ENCODE measurements at regions not wholly inside any gene's neighbourhood (a gene's known extent, or its start where the extent isn't known, plus 50 kb on each side); places are given as distances from the start of the nearest gene placed in this dataset.

- no peak overlapping the region for H3K4me3 ChIP-seq (ENCODE audit: low read depth in 1 of 2, low read length in 2 of 2)
- H3K27ac ChIP-seq (ENCODE audit: low read depth, low read length): no peak overlapping the region
- H3K36me3 ChIP-seq (ENCODE audit: control insufficient read depth in 1 of 2, insufficient read depth in 2 of 2, low read length in 2 of 2): no peaks in the 10 kb centered on the region
- H3K27me3 ChIP-seq (ENCODE audit: control insufficient read depth in 1 of 2, insufficient read depth in 2 of 2, low read length in 2 of 2): no peaks in the 10 kb centered on the region
- no peaks in the 10 kb centered on the region for H3K9me3 ChIP-seq (ENCODE audit: control insufficient read depth in 1 of 2, low read length in 2 of 2)
- no peak overlapping the region for H3K9ac ChIP-seq (ENCODE audit: low read depth in 1 of 2, low read length in 2 of 2)
- H3K4me1 ChIP-seq (ENCODE audit: control insufficient read depth in 1 of 2, insufficient read depth in 2 of 2, low read length in 2 of 2): no peaks in the 10 kb centered on the region
These were observed 375.1 kb upstream of the ZP4 start for GRCh38 chr1:238265866-238266265.

GRCh38 chr1:238264951-238265350 lies 374.2 kb upstream of the ZP4 start:
- no peaks in the 10 kb centered on the region for H3K9me3 ChIP-seq (ENCODE audit: control insufficient read depth in 1 of 2, low read length in 2 of 2)
- H3K27ac ChIP-seq (ENCODE audit: low read depth, low read length): no peak overlapping the region
- no peak overlapping the region for H3K4me3 ChIP-seq (ENCODE audit: low read depth in 1 of 2, low read length in 2 of 2)
- H3K36me3 ChIP-seq (ENCODE audit: control insufficient read depth in 1 of 2, insufficient read depth in 2 of 2, low read length in 2 of 2): no peaks in the 10 kb centered on the region
- no peaks in the 10 kb centered on the region for H3K4me1 ChIP-seq (ENCODE audit: control insufficient read depth in 1 of 2, insufficient read depth in 2 of 2, low read length in 2 of 2)
- H3K27me3 ChIP-seq (ENCODE audit: control insufficient read depth in 1 of 2, insufficient read depth in 2 of 2, low read length in 2 of 2): no peaks in the 10 kb centered on the region
- no peak overlapping the region for H3K9ac ChIP-seq (ENCODE audit: low read depth in 1 of 2, low read length in 2 of 2)

GRCh38 chr1:238258510-238258909 lies 367.8 kb upstream of the ZP4 start:
- no peak overlapping the region for H3K4me3 ChIP-seq (ENCODE audit: low read depth in 1 of 2, low read length in 2 of 2)
- H3K9me3 ChIP-seq (ENCODE audit: control insufficient read depth in 1 of 2, low read length in 2 of 2): no peaks in the 10 kb centered on the region

GRCh38 chr1:238257018-238257621 lies 366.4 kb upstream of the ZP4 start:
- Histone ChIP-seq H3K4me3 (ENCODE audit: low read depth in 1 of 2, low read length in 2 of 2) (no peak overlapping the region), H3K27me3 (ENCODE audit: control insufficient read depth in 1 of 2, insufficient read depth in 2 of 2, low read length in 2 of 2) (no peaks in the 10 kb centered on the region), H3K9me3 (ENCODE audit: control insufficient read depth in 1 of 2, low read length in 2 of 2) (no peaks in the 10 kb centered on the region)

More at GRCh38 chr1:238258510-238258909, 367.8 kb upstream of the ZP4 start:
- Histone ChIP-seq H3K9ac (ENCODE audit: low read depth in 1 of 2, low read length in 2 of 2) (no peak overlapping the region), H3K4me1 (ENCODE audit: control insufficient read depth in 1 of 2, insufficient read depth in 2 of 2, low read length in 2 of 2) (no peaks in the 10 kb centered on the region), H3K27ac (ENCODE audit: low read depth, low read length) (no peak overlapping the region), H3K27me3 (ENCODE audit: control insufficient read depth in 1 of 2, insufficient read depth in 2 of 2, low read length in 2 of 2) (no peaks in the 10 kb centered on the region), H3K36me3 (ENCODE audit: control insufficient read depth in 1 of 2, insufficient read depth in 2 of 2, low read length in 2 of 2) (no peaks in the 10 kb centered on the region)

GRCh38 chr1:238254935-238255334 lies 364.2 kb upstream of the ZP4 start:
- Histone ChIP-seq H3K4me3 (ENCODE audit: low read depth in 1 of 2, low read length in 2 of 2) (no peak overlapping the region), H3K27me3 (ENCODE audit: control insufficient read depth in 1 of 2, insufficient read depth in 2 of 2, low read length in 2 of 2) (no peaks in the 10 kb centered on the region), H3K27ac (ENCODE audit: low read depth, low read length) (no peak overlapping the region), H3K36me3 (ENCODE audit: control insufficient read depth in 1 of 2, insufficient read depth in 2 of 2, low read length in 2 of 2) (no peaks in the 10 kb centered on the region), H3K9me3 (ENCODE audit: control insufficient read depth in 1 of 2, low read length in 2 of 2) (no peaks in the 10 kb centered on the region), H3K4me1 (ENCODE audit: control insufficient read depth in 1 of 2, insufficient read depth in 2 of 2, low read length in 2 of 2) (no peaks in the 10 kb centered on the region), H3K9ac (ENCODE audit: low read depth in 1 of 2, low read length in 2 of 2) (no peak overlapping the region)

More at GRCh38 chr1:238257018-238257621, 366.4 kb upstream of the ZP4 start:
- Histone ChIP-seq H3K27ac (ENCODE audit: low read depth, low read length) (no peak overlapping the region), H3K4me1 (ENCODE audit: control insufficient read depth in 1 of 2, insufficient read depth in 2 of 2, low read length in 2 of 2) (no peaks in the 10 kb centered on the region), H3K36me3 (ENCODE audit: control insufficient read depth in 1 of 2, insufficient read depth in 2 of 2, low read length in 2 of 2) (no peaks in the 10 kb centered on the region), H3K9ac (ENCODE audit: low read depth in 1 of 2, low read length in 2 of 2) (no peak overlapping the region)

GRCh38 chr1:238252033-238252802 lies 361.5 kb upstream of the ZP4 start:
- Histone ChIP-seq H3K4me1 (ENCODE audit: control insufficient read depth in 1 of 2, insufficient read depth in 2 of 2, low read length in 2 of 2) (no peaks in the 10 kb centered on the region), H3K9ac (ENCODE audit: low read depth in 1 of 2, low read length in 2 of 2) (no peak overlapping the region), H3K36me3 (ENCODE audit: control insufficient read depth in 1 of 2, insufficient read depth in 2 of 2, low read length in 2 of 2) (no peaks in the 10 kb centered on the region), H3K9me3 (ENCODE audit: control insufficient read depth in 1 of 2, low read length in 2 of 2) (no peaks in the 10 kb centered on the region), H3K27ac (ENCODE audit: low read depth, low read length) (no peak overlapping the region), H3K4me3 (ENCODE audit: low read depth in 1 of 2, low read length in 2 of 2) (no peak overlapping the region), H3K27me3 (ENCODE audit: control insufficient read depth in 1 of 2, insufficient read depth in 2 of 2, low read length in 2 of 2) (no peaks in the 10 kb centered on the region)

GRCh38 chr1:238248356-238248755 lies 357.6 kb upstream of the ZP4 start:
- H3K9ac ChIP-seq (ENCODE audit: low read depth in 1 of 2, low read length in 2 of 2): no peak overlapping the region
- no peaks in the 10 kb centered on the region for H3K4me1 ChIP-seq (ENCODE audit: control insufficient read depth in 1 of 2, insufficient read depth in 2 of 2, low read length in 2 of 2)
- H3K27ac ChIP-seq (ENCODE audit: low read depth, low read length): no peak overlapping the region
- H3K9me3 ChIP-seq (ENCODE audit: control insufficient read depth in 1 of 2, low read length in 2 of 2): no peaks in the 10 kb centered on the region
- H3K27me3 ChIP-seq (ENCODE audit: control insufficient read depth in 1 of 2, insufficient read depth in 2 of 2, low read length in 2 of 2): no peaks in the 10 kb centered on the region
- H3K4me3 ChIP-seq (ENCODE audit: low read depth in 1 of 2, low read length in 2 of 2): no peak overlapping the region
- H3K36me3 ChIP-seq (ENCODE audit: control insufficient read depth in 1 of 2, insufficient read depth in 2 of 2, low read length in 2 of 2): no peaks in the 10 kb centered on the region

GRCh38 chr1:238242181-238242580 lies 351.5 kb upstream of the ZP4 start:
- Histone ChIP-seq H3K4me3 (ENCODE audit: low read depth in 1 of 2, low read length in 2 of 2) (no peak overlapping the region), H3K9me3 (ENCODE audit: control insufficient read depth in 1 of 2, low read length in 2 of 2) (no peaks in the 10 kb centered on the region), H3K27ac (ENCODE audit: low read depth, low read length) (no peak overlapping the region)

GRCh38 chr1:238241607-238242006 lies 350.9 kb upstream of the ZP4 start:
- Histone ChIP-seq H3K36me3 (ENCODE audit: control insufficient read depth in 1 of 2, insufficient read depth in 2 of 2, low read length in 2 of 2) (no peaks in the 10 kb centered on the region), H3K4me1 (ENCODE audit: control insufficient read depth in 1 of 2, insufficient read depth in 2 of 2, low read length in 2 of 2) (no peaks in the 10 kb centered on the region), H3K4me3 (ENCODE audit: low read depth in 1 of 2, low read length in 2 of 2) (no peak overlapping the region), H3K27me3 (ENCODE audit: control insufficient read depth in 1 of 2, insufficient read depth in 2 of 2, low read length in 2 of 2) (no peaks in the 10 kb centered on the region), H3K27ac (ENCODE audit: low read depth, low read length) (no peak overlapping the region), H3K9me3 (ENCODE audit: control insufficient read depth in 1 of 2, low read length in 2 of 2) (no peaks in the 10 kb centered on the region), H3K9ac (ENCODE audit: low read depth in 1 of 2, low read length in 2 of 2) (no peak overlapping the region)

More at GRCh38 chr1:238242181-238242580, 351.5 kb upstream of the ZP4 start:
- Histone ChIP-seq H3K36me3 (ENCODE audit: control insufficient read depth in 1 of 2, insufficient read depth in 2 of 2, low read length in 2 of 2) (no peaks in the 10 kb centered on the region), H3K9ac (ENCODE audit: low read depth in 1 of 2, low read length in 2 of 2) (no peak overlapping the region), H3K4me1 (ENCODE audit: control insufficient read depth in 1 of 2, insufficient read depth in 2 of 2, low read length in 2 of 2) (no peaks in the 10 kb centered on the region), H3K27me3 (ENCODE audit: control insufficient read depth in 1 of 2, insufficient read depth in 2 of 2, low read length in 2 of 2) (no peaks in the 10 kb centered on the region)

GRCh38 chr1:238239343-238239742 lies 348.6 kb upstream of the ZP4 start:
- Histone ChIP-seq H3K4me3 (ENCODE audit: low read depth in 1 of 2, low read length in 2 of 2) (no peak overlapping the region), H3K4me1 (ENCODE audit: control insufficient read depth in 1 of 2, insufficient read depth in 2 of 2, low read length in 2 of 2) (no peaks in the 10 kb centered on the region), H3K9me3 (ENCODE audit: control insufficient read depth in 1 of 2, low read length in 2 of 2) (no peaks in the 10 kb centered on the region), H3K27me3 (ENCODE audit: control insufficient read depth in 1 of 2, insufficient read depth in 2 of 2, low read length in 2 of 2) (no peaks in the 10 kb centered on the region), H3K27ac (ENCODE audit: low read depth, low read length) (no peak overlapping the region), H3K36me3 (ENCODE audit: control insufficient read depth in 1 of 2, insufficient read depth in 2 of 2, low read length in 2 of 2) (no peaks in the 10 kb centered on the region), H3K9ac (ENCODE audit: low read depth in 1 of 2, low read length in 2 of 2) (no peak overlapping the region)
